ENCODE measurements at regions not wholly inside any gene's neighbourhood (a gene's known extent, or its start where the extent isn't known, plus 50 kb on each side); places are given as distances from the start of the nearest gene placed in this dataset.
"Not testable (repeated sequence)": the region's sequence is repeated elsewhere in the genome, so short reads cannot be mapped to it uniquely, and the experiment has no call there.

DNA sequence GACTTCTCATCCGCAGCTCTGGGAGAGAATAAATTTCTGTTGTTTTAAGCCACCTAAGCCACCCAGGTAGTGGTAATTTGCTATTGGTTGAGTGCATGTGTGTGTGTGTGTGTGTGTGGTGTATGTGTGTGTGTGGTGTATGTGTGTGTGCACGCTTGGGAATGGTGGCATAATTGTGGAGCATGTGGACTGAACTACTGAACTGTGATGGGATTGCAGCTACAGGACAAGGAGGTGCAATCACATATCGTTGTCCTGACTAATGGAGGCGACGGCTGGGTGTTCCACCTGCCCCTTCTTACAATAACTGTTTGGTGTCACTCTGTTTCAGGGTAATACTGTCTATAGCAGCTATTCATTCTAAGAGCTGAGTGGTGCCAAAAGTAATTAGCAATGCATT, 448.7 kb upstream of the PFKP start:
- no peak for DNase-seq

DNA sequence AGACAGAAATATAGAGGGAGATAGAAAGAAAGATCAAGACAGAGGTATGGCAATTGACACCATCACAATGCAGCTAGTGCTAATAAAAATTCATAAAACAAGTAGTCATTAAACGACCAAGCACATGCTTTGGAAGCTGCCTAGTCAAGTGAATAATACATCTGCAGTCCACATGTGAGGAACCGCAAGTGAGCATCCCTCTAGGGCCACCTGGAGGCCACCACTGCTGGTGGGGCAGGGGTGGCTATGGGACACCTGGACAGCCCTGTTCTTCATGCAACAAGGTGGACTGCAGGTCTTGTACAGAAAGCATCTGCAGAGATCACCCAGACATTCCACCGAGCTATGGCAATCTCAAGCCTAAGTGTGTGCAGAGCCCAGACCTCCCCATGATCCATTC, 451.1 kb upstream of the PFKP start:
- no peak for DNase-seq

DNA sequence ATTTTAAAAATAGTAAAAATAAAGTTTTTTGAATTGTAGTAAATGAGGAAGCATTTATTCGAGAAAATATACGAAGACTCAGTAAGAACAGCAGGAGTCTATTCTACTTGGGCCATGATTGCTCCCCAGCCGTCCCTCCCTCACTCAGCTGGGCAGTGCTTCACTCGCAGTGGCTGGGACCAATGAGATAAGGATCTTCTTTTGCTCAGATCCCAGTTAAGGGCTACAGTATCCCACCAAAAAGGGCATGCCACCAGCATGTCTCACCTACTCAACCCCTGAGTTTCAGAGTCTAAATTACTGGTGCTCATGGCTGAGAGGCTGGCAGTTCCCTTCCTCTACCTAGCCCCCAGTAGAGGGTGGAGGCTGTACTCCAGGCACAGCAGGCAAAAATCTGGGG, 455.7 kb upstream of the PFKP start:
- no peak for DNase-seq

DNA sequence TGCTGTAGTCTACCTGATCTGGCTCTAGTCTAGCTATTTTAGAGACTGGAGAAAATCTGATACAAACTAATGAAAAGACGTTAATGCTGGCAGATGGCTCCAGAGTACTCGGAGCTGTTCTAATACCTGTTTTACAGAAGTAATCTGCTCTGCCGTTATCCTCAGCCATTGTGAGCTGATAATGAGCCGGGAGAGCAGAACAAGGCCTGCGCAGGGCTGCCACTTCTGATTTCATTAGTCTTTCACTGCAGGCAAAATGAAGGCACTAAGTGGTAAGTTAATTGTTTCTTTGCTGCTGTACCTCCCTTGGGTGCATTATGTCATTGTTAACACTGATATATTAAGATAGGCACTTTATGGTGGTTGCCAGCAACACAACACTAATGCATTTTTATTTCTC, 456.4 kb upstream of the PFKP start:
- DNase-seq, result no peak

DNA sequence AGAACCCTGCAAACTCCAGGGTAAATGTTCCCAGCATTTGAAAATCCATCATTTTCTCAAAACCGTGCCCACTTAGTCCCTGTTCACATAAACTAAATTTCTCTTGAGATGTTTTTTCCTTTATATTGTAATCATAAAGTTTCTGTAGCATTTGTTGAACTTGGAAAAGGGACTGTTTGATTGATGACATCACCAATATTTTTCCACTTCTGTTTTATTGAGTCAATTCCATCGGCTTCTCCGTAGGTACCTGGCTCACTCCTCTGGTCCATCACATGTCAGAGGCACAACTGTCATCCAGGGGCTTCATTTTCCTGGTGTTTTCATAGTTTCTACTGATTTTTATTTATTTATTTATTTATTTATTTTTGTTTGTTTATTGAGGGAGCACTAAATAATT, 462.5 kb upstream of the PFKP start:
- DNase-seq, result no peak

DNA sequence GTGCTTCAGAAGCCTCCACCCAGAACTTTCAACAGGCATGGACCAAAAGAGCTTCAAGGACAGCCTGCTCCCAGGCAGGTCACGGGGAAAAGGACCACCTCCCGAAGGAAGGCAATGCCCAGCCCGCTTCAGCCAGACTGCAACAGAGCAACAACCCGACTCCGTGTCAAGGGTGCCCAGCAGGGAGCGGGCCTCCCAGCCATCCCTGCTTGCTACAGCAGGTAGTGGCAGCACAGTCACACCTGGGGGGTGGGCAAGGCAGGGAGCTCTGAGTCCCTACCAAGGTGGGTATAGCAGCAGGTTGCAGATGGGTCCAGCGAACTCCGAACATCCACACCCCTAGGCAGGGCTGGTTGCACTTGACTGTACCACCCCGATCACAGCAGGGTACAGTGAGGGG, 467.8 kb upstream of the PFKP start:
- DNase-seq, result no peak

- DNase-seq, result no peak
These were observed 474.8 kb upstream of the PFKP start for GRCh38 chr10:2592360-2593160.

- no peak for DNase-seq
These were observed 478.2 kb upstream of the PFKP start for GRCh38 chr10:2589196-2589595.

DNA sequence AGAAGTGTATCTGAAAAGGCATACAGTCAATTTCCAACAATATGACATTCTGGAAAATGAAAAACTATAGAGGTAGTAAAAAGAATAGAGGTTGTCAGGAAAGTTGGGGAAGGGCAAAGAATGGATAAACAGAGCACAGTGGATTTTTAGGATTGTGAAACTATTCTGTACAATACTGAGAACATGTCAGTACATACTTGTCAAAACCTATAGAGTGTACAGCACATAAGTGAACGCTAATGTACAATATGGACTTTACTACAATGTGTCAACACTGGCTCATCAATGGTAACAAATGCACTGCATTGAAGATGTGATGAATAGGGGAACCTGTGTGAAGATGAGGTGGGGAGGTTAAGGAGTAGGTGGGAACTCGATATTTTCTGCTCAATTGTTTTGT, 483.0 kb upstream of the PFKP start:
- no peak for DNase-seq

GRCh38 chr10:2576892-2577291, 490.5 kb upstream of the PFKP start:
- no peak for DNase-seq

- DNase-seq, result no peak
These were observed 491.9 kb upstream of the PFKP start for GRCh38 chr10:2575460-2575859.

DNA sequence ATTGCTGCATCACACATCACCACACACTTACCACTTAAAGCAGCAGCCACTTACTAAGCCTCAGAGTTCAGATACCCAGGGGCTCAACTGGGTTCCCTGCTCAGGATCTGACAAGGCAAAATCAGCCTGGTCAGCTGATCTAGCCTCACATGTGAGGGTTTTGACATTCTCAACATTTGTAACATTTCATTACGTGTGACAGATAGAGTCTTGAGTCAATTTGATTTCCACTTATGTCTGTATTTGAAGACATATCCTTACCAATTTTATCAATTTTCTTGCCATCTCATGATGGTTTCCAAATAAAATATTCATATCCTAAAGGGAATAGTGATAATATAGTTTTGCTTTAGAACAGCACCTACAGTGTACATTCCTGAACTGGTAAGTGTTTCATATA, 494.7 kb upstream of the PFKP start:
- no peak for DNase-seq

- DNase-seq, result no peak
These were observed 510.5 kb upstream of the PFKP start for GRCh38 chr10:2556883-2557282.

GRCh38 chr10:2548071-2548470, 519.3 kb upstream of the PFKP start:
- no peak for DNase-seq

GRCh38 chr10:2547606-2548005, 519.7 kb upstream of the PFKP start:
- no peak for DNase-seq

DNA sequence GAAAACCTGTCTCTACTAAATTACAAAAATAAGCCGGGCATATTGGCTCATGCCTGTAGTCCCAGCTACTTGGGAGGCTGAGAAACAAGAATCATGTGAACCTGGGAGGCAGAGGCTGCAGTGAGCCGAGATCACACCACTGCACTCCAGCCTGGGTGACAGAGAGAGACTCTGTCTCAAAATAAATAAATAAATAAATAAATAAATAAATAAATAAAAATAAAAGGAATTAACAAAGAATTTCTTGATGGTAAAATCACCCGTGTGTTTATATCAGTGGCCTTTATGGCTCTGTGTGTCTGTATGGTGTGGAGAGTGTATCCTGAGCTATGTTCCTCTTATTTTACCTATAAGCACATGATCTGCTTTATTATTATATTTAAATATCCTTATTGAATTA, 520.5 kb upstream of the PFKP start:
- DNase-seq, result not testable (repeated sequence)

DNA sequence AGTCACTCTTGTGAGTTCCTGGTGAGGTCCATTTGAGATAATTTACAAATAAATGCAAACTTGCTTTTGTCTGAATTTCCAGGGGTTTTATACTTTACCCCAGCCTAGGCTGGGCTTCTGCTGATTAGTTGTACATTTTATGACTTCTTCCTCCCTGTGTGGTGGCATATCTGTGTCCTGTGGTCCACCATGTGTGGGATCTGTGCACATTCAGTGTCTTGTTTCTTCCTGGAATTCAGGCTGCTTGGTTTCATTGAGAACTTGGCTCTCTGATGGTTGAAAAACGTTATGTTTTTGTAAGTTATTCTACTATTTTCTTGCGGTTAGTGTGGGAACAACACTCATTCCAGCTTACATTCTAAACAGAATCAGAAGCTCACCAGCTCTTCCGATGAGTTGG, 523.4 kb upstream of the PFKP start:
- no peak for DNase-seq

DNA sequence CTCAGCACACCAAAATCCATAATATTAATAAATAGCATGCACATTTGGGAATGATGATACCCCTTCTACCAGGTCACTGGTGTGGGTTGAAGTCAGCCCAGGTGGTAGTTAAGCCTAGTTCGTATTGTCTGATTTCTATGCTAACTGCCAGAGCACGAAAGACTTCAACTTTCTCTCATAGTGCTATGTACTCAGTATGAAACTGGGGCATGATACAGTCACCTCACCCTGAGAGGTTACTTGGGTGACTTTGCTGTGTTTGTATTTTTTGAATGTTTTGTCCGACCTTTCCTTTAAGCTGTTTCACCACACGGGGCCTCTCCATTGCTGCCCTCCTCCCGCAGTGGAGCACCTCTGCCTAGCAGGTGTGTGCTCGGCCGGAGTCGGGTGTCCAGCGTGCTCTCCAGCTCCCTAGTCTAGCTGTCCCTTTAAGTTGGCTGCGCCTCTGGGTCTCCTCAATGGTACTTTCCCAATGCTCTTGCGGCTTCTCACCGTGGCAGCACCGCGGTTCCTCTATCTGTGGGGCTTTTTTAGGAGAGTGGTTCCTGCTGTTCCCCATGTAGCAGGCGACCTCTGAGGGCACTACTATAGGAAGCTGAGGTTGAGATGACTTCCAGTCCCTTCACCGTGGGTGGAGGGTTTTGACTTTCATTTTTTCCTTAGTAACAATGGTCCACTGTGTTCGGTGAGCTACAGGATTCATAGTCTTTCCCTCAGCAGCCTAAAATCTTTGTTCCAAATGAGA, 524.0 kb upstream of the PFKP start:
- DNase-seq, result no peak

GRCh38 chr10:2541176-2541575, 526.2 kb upstream of the PFKP start:
- no peak for DNase-seq

- DNase-seq, result no peak
These were observed 537.4 kb upstream of the PFKP start for GRCh38 chr10:2529945-2530344.

GRCh38 chr10:2525781-2526180, 541.6 kb upstream of the PFKP start:
- no peak for DNase-seq

DNA sequence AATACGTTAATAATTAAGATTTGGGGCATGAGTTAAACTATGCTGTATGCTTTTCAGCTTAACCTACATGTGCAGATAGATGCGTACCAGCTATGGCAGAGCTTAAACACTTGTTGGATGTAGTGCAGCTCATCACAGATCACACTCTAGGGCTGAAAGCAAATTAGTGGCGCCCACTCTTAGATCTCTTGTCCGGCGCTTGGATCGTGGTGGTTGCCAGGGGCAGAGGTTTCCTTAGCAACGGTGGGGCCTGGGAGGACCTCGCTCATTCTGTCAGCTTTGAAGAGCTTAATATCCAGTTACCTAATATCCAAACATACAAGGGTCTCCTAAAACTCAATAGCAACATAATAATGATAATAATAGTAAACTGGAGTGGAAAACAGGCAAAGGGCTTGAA, 548.2 kb upstream of the PFKP start:
- DNase-seq, result no peak

DNA sequence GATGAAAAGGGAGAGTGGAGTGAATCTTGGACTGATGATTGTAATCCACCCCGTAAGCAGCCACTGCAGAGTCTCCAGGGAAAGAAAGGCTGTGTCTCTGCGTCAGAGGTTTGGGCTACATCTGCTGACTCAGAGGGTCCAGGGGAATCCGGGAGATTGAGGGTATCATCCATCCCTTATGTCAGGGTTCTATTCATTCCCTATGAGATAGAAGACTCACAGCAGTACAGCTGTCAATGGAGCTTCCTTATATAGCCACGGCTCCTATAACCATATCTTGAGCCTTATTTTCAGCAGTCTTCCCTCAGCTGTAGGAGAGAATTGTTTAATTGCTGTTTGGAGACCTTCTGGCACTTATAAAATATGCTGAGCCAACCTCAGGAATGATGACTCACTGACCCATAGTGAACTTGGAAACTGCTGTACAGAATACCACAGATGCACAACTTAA, 558.2 kb upstream of the PFKP start:
- peak; percentile 35 for DNase-seq

DNA sequence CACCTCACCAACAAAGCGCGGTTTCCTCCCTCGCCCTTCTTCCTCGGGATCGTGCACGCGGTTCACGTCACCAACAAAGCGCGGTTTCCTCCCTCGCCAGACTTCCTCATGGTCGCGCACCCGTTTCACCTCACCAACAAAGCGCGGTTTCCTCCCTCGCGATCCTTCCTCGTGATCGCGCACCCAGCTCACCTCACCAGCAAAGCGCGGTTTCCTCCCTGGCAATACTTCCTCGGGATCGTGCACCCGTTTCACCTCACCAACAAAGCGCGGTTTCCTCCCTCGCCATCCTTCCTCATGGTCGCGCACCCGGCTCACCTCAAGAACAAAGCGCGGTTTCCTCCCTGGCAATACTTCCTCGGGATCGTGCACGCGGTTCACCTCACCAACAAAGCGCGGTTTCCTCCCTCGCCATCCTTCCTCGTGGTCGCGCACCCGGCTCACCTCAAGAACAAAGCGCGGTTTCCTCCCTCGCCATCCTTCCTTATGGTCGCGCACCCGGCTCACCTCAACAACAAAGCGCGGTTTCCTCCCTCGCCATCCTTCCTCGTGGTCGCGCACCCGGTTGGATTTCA, 565.9 kb upstream of the PFKP start:
- not testable (repeated sequence) for DNase-seq
